Astrocyte (in vitro differentiated cells and primary cell): ENCODE measurements at regions not wholly inside any gene's neighbourhood (a gene's known extent, or its start where the extent isn't known, plus 50 kb on each side); places are given as distances from the start of the nearest gene placed in this dataset.

Experiments used
- EZH2 ChIP-seq: IDR thresholded peaks from 2 replicates; pipeline ENCODE4 v1.6.1; 2012; ENCODE audit warnings: mild to moderate bottlenecking, low read length, inconsistent platforms; ENCODE audit not compliant: insufficient read depth
- TF ChIP-seq, protein P1 (sequence below): IDR thresholded peaks from 2 replicates; pipeline ENCODE4 v1.5.1; 2011; ENCODE audit warnings: low read depth, mild to moderate bottlenecking, inconsistent platforms, low read length, moderate library complexity; ENCODE audit not compliant: insufficient read depth

- TF ChIP-seq, protein P1, sequence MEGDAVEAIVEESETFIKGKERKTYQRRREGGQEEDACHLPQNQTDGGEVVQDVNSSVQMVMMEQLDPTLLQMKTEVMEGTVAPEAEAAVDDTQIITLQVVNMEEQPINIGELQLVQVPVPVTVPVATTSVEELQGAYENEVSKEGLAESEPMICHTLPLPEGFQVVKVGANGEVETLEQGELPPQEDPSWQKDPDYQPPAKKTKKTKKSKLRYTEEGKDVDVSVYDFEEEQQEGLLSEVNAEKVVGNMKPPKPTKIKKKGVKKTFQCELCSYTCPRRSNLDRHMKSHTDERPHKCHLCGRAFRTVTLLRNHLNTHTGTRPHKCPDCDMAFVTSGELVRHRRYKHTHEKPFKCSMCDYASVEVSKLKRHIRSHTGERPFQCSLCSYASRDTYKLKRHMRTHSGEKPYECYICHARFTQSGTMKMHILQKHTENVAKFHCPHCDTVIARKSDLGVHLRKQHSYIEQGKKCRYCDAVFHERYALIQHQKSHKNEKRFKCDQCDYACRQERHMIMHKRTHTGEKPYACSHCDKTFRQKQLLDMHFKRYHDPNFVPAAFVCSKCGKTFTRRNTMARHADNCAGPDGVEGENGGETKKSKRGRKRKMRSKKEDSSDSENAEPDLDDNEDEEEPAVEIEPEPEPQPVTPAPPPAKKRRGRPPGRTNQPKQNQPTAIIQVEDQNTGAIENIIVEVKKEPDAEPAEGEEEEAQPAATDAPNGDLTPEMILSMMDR, result no peak
- TF ChIP-seq EZH2, result no peak
These were observed 104.4 kb upstream of the MPDZ start for GRCh38 chr9:13383855-13384254.
